GM12873 (cell line): ENCODE measurements at regions not wholly inside any gene's neighbourhood (a gene's known extent, or its start where the extent isn't known, plus 50 kb on each side); places are given as distances from the start of the nearest gene placed in this dataset.

Source experiments
- TF ChIP-seq, protein P1 (sequence below): IDR thresholded peaks from 2 replicates; pipeline ENCODE4 v1.5.1; 2012; ENCODE audit warnings: low read depth, mild to moderate bottlenecking, moderate library complexity, low read length, control low read depth; ENCODE audit not compliant: insufficient read depth; ENCODE audit errors: missing control alignments

DNA sequence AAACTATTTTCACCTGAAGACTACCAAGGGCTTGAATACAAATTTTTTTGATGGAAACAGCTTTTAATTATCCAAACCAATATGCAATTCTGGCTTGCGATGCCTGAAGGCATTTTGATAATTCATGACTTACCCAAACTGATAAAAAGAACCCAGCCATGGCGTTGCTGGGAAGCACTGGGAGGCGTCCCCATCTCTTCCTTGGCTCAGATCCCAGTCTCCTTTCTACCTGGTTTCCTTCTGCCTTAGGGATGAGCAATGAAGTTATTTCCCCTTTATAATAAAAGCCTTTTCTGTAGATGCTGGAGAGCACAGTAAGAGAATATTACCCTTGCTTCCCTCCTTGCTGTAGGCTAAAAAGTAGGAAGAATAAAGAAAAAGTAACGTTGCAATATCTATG, 129.1 kb upstream of the ANK3 start:
- TF ChIP-seq, protein P1, sequence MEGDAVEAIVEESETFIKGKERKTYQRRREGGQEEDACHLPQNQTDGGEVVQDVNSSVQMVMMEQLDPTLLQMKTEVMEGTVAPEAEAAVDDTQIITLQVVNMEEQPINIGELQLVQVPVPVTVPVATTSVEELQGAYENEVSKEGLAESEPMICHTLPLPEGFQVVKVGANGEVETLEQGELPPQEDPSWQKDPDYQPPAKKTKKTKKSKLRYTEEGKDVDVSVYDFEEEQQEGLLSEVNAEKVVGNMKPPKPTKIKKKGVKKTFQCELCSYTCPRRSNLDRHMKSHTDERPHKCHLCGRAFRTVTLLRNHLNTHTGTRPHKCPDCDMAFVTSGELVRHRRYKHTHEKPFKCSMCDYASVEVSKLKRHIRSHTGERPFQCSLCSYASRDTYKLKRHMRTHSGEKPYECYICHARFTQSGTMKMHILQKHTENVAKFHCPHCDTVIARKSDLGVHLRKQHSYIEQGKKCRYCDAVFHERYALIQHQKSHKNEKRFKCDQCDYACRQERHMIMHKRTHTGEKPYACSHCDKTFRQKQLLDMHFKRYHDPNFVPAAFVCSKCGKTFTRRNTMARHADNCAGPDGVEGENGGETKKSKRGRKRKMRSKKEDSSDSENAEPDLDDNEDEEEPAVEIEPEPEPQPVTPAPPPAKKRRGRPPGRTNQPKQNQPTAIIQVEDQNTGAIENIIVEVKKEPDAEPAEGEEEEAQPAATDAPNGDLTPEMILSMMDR, result no peak

DNA sequence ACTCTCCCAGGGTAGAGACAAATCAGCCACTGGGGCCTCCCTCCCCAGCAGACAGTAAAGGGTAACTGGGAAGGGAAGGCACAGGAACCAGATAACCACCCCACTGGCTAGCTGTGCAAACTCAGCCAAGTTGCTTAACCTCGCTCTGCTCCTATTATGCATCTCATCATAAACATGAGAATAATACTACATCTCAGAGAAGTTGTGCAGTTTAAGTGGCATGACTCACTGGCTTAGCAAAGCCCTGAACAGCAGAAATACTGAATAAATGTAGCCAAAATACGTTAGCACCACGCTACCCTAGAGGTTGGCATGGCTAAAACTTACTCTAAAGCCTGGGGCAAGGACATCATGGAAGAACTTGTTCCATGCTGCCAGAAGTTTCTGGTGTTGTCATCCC, 128.1 kb upstream of the ANK3 start:
- TF ChIP-seq, protein P1, result no peak

DNA sequence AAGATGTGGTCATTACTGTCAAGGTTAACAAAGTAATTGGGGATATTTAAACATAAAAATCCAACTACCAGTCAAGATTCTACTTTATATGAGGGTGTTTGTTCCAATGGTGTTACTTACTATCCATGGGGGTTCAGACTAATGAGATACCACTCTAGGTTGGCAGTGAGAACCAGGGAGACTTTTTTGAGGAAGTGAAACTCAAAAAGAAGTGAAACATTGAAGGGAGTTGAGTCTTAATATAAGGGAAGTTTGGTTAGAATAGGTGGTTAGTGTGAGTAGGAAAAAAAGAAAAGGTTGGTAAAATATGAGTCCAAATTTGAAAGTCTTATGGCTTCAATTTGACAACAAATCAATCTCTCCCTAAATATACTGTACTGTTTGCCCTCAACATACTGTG, 123.6 kb upstream of the ANK3 start:
- TF ChIP-seq, protein P1, result no peak

DNA sequence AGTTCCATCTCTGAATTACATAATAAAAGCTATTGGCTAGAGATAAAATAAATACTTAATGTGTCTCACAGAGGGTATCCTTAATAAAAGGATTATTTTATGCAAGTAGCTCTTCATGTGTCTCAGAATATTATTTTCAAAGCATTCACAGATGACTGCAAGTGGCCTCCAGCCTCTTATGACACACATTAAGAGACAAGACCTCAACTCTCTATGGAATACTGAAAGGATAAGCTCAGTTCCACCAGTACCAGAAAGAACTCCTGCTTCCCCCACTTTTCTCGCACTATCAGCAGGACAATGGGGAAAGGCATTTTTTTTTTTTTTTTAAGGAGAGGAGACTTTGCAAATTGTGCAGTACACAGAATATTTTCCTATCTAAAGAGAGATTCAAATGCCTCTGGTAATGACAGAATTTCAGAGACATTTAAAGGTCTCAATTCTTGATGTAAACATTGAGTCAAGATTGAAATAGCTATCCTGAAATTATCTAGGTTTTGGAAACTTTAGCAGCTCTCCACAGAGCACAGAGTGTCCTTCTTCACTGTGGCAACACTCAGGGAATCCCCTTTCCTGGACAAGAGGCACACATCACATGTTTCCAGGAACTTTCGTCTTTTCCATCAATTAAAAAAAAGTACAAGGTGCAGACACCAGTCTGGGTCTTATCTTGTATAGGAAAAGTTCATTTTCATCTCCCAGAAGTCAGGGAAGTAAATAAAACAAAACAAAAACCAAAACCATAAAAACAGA, 122.0 kb upstream of the ANK3 start:
- TF ChIP-seq, protein P1, result no peak

DNA sequence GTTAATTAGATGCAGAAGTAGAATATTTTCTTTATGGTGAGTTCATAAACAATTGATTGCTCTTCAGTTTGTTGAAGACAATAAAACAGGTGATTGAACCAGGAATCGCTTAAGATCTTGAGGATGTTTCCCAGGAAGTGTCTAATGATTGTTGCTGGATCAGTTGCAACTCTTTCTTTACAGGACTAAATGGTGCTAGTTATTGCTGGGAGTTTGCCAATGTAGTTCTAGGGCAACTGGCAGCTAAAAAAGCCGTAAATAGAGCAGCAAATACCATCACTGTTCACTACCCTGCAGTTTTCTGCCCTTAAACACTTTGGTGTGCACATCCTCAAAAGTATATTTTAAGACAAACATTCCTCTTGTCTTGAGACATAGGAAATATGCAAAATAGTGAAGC, 119.2 kb upstream of the ANK3 start:
- TF ChIP-seq, protein P1, result no peak

DNA sequence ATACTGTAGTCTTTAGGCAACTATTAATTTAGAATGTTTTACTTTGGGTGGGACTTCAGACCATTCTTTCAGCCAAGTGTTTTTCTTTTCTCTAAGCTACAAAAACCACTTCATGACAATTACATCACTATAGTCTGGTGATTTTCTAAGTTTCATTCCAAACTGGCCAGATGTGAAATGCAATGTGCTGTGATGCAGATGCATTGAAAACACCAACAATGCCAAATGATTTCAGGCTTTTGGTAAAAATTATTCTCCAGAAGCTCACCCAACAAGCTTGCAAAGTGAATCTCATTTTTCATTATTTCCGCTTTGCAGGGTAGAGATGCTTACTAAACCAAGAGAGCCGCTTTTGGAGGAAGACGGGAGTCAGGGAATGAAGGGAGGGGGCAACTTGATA, 118.4 kb upstream of the ANK3 start:
- TF ChIP-seq, protein P1, result no peak

DNA sequence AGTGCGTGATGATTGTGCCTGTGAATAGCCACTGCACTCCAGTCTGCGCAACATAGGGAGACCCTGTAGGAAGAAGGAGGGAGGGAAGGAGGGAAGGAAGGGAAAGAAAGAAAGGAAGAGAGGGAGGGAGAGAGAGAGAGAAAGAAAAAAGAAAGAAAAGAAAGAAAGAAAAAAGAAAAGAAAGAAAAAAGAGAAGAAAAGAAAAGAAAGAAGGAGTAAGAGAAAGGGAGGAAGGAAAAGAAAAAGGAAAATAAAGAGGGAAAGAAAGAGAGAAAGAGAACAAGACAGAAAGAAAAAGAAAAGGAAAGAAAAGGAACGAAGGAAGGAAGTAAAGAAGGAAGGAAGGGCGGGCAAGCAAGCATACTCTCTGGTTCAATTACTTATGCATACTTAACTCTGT, 112.9 kb upstream of the ANK3 start:
- TF ChIP-seq, protein P1, result no peak
